ENCODE measurements at regions not wholly inside any gene's neighbourhood (a gene's known extent, or its start where the extent isn't known, plus 50 kb on each side); places are given as distances from the start of the nearest gene placed in this dataset.

- Histone ChIP-seq H3K14ac (ENCODE audit: low read length) (no peak overlapping the region), H2AFZ (ENCODE audit: insufficient read depth, low read length, poor library complexity) (no peak overlapping the region), H4K12ac (ENCODE audit: low read depth, low read length) (no peak overlapping the region), H3K4me1 (ENCODE audit: control insufficient read depth in 1 of 2, insufficient read depth in 2 of 2, low read length in 2 of 2) (peaks cover 0 to 2% of the 10 kb centered on the region in 2 experiments), H3K4ac (ENCODE audit: low read depth, low read length) (no peak overlapping the region), H3K79me1 (ENCODE audit: low read length) (peaks cover 11% of the 10 kb centered on the region), H2AK5ac (ENCODE audit: low read length) (no peak overlapping the region), H3K79me2 (ENCODE audit: control insufficient read depth, insufficient read depth, low read length, poor library complexity) (no peaks in the 10 kb centered on the region), H3K4me2 (ENCODE audit: low read length) (no peak overlapping the region), H2BK12ac (ENCODE audit: low read length) (no peak overlapping the region), H3K18ac (ENCODE audit: low read length) (no peak overlapping the region), H3K9ac (ENCODE audit: low read length) (no peak overlapping the region), H4K8ac (ENCODE audit: low read depth, low read length) (no peak overlapping the region), H2BK120ac (ENCODE audit: insufficient read depth, low read length, poor library complexity) (no peak overlapping the region), H3K23ac (ENCODE audit: low read length) (no peak overlapping the region), H3K9me3 (ENCODE audit: insufficient read depth, low read depth, low read length) (no peaks in the 10 kb centered on the region), H3K36me3 (ENCODE audit: control insufficient read depth in 1 of 2, insufficient read depth in 2 of 2, low read length in 2 of 2) (no peaks in the 10 kb centered on the region), H4K91ac (ENCODE audit: low read depth, low read length) (no peak overlapping the region), H3K27ac (ENCODE audit: low read depth, low read length) (no peak overlapping the region), H3K27me3 (ENCODE audit: insufficient read depth, low read length) (no peaks in the 10 kb centered on the region), H3K4me3 (ENCODE audit: low read depth, low read length) (no peak overlapping the region), H2BK5ac (ENCODE audit: low read depth, low read length, poor library complexity) (no peak overlapping the region)
- DNase-seq: no peak
Observed at GRCh38 chr4:56750231-56750630, 69.1 kb upstream of the HOPX start.

DNA sequence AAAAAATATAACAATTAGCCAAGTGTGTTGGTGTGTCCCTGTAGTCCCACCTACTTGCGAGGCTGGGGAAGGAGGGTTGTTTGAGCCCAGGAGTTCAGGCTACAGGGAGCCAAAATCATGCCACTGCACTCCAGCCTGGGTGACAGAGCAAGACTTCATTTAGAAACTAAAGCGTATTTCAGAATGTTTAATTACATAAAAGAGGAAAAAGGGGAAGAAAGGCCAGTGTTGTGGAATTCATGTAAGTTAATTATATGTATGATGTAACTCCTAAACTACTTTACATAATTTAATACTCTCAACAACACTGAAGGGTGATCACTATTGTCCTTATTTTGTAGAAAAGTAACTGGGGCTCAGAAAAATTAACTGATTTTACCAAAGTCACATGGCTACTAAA is 67.2 kb upstream of the HOPX start:
- no peak overlapping the region for H3K9ac ChIP-seq (ENCODE audit: low read length)
- no peak overlapping the region for H3K27ac ChIP-seq (ENCODE audit: low read depth, low read length)
- H2AK5ac ChIP-seq (ENCODE audit: low read length): no peak overlapping the region
- H2BK12ac ChIP-seq (ENCODE audit: low read length): peak overlapping the region; percentile 70
- no peaks in the 10 kb centered on the region for H3K27me3 ChIP-seq (ENCODE audit: insufficient read depth, low read length)
- no peak overlapping the region for H3K4me2 ChIP-seq (ENCODE audit: low read length)
- H4K91ac ChIP-seq (ENCODE audit: low read depth, low read length): no peak overlapping the region
- no peak overlapping the region for H3K18ac ChIP-seq (ENCODE audit: low read length)
- no peak for DNase-seq
- no peak overlapping the region for H3K4me3 ChIP-seq (ENCODE audit: low read depth, low read length)
- no CpG with 5 or more reads among the region's 2 CpGs for WGBS (ENCODE audit: extremely low coverage, insufficient coverage, insufficient read length)
- peaks cover 11% of the 10 kb centered on the region for H3K79me1 ChIP-seq (ENCODE audit: low read length)
- H4K8ac ChIP-seq (ENCODE audit: low read depth, low read length): no peak overlapping the region
- H2BK5ac ChIP-seq (ENCODE audit: low read depth, low read length, poor library complexity): no peak overlapping the region
- no peaks in the 10 kb centered on the region for H3K9me3 ChIP-seq (ENCODE audit: insufficient read depth, low read depth, low read length)
- no peak overlapping the region for H2AFZ ChIP-seq (ENCODE audit: insufficient read depth, low read length, poor library complexity)
- peak overlapping the region; percentile 58 for H2BK120ac ChIP-seq (ENCODE audit: insufficient read depth, low read length, poor library complexity)
- no peaks in the 10 kb centered on the region for H3K79me2 ChIP-seq (ENCODE audit: control insufficient read depth, insufficient read depth, low read length, poor library complexity)
- no peaks in the 10 kb centered on the region for H3K36me3 ChIP-seq (ENCODE audit: control insufficient read depth in 1 of 2, insufficient read depth in 2 of 2, low read length in 2 of 2)
- no peak overlapping the region for H3K4ac ChIP-seq (ENCODE audit: low read depth, low read length)
- no peak overlapping the region for H4K12ac ChIP-seq (ENCODE audit: low read depth, low read length)
- peaks cover 2 to 4% of the 10 kb centered on the region in 2 experiments for H3K4me1 ChIP-seq (ENCODE audit: control insufficient read depth in 1 of 2, insufficient read depth in 2 of 2, low read length in 2 of 2)
- no peak overlapping the region for H3K14ac ChIP-seq (ENCODE audit: low read length)
- H3K23ac ChIP-seq (ENCODE audit: low read length): no peak overlapping the region

DNA sequence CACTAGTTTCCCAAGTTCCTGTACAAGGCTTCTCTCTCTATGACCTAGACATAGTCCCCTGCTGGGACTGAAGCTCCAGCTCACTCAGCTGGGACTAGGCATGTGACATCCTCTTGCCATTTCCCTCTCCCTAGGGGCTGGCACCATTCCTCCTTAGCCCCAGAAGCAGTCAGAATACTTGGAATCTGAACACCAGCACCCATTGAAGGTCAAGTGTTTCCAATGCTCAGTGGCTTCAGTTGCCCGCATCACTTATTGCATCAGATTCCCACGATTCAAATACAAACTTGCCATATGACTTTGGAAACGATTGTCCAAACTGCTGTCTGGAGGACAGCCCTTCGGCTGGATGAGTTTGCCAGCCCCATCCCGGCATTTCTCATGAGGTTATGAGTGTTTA is 65.5 kb upstream of the HOPX start:
- Histone ChIP-seq H2BK5ac (ENCODE audit: low read depth, low read length, poor library complexity) (no peak overlapping the region), H3K36me3 (ENCODE audit: control insufficient read depth in 1 of 2, insufficient read depth in 2 of 2, low read length in 2 of 2) (no peaks in the 10 kb centered on the region), H3K4me1 (ENCODE audit: control insufficient read depth in 1 of 2, insufficient read depth in 2 of 2, low read length in 2 of 2) (peaks cover 2 to 7% of the 10 kb centered on the region in 2 experiments), H2AFZ (ENCODE audit: insufficient read depth, low read length, poor library complexity) (no peak overlapping the region), H3K18ac (ENCODE audit: low read length) (no peak overlapping the region), H3K4me3 (ENCODE audit: low read depth, low read length) (no peak overlapping the region), H3K23ac (ENCODE audit: low read length) (no peak overlapping the region), H4K91ac (ENCODE audit: low read depth, low read length) (peak overlapping the region; percentile 9), H3K4me2 (ENCODE audit: low read length) (no peak overlapping the region), H3K27me3 (ENCODE audit: insufficient read depth, low read length) (no peaks in the 10 kb centered on the region), H3K4ac (ENCODE audit: low read depth, low read length) (no peak overlapping the region), H3K9ac (ENCODE audit: low read length) (no peak overlapping the region), H3K27ac (ENCODE audit: low read depth, low read length) (no peak overlapping the region), H2BK120ac (ENCODE audit: insufficient read depth, low read length, poor library complexity) (no peak overlapping the region), H4K12ac (ENCODE audit: low read depth, low read length) (no peak overlapping the region), H2AK5ac (ENCODE audit: low read length) (no peak overlapping the region), H4K8ac (ENCODE audit: low read depth, low read length) (no peak overlapping the region), H3K79me2 (ENCODE audit: control insufficient read depth, insufficient read depth, low read length, poor library complexity) (no peaks in the 10 kb centered on the region), H3K79me1 (ENCODE audit: low read length) (peaks cover 9% of the 10 kb centered on the region), H3K9me3 (ENCODE audit: insufficient read depth, low read depth, low read length) (no peaks in the 10 kb centered on the region), H2BK12ac (ENCODE audit: low read length) (peak overlapping the region; percentile 81), H3K14ac (ENCODE audit: low read length) (no peak overlapping the region)
- peak in 1 of 2 donors; percentile 50 for DNase-seq
- WGBS (ENCODE audit: extremely low coverage, insufficient coverage, insufficient read length): no CpG with 5 or more reads among the region's 5 CpGs

- no peaks in the 10 kb centered on the region for H3K79me2 ChIP-seq (ENCODE audit: control insufficient read depth, insufficient read depth, low read length, poor library complexity)
- no peak overlapping the region for H2AFZ ChIP-seq (ENCODE audit: insufficient read depth, low read length, poor library complexity)
- H2BK120ac ChIP-seq (ENCODE audit: insufficient read depth, low read length, poor library complexity): no peak overlapping the region
- H3K9me3 ChIP-seq (ENCODE audit: insufficient read depth, low read depth, low read length): no peaks in the 10 kb centered on the region
- H3K18ac ChIP-seq (ENCODE audit: low read length): no peak overlapping the region
- peaks cover 2 to 7% of the 10 kb centered on the region in 2 experiments for H3K4me1 ChIP-seq (ENCODE audit: control insufficient read depth in 1 of 2, insufficient read depth in 2 of 2, low read length in 2 of 2)
- no CpG with 5 or more reads among the region's 2 CpGs for WGBS (ENCODE audit: extremely low coverage, insufficient coverage, insufficient read length)
- no peak overlapping the region for H2BK12ac ChIP-seq (ENCODE audit: low read length)
- H4K91ac ChIP-seq (ENCODE audit: low read depth, low read length): peak overlapping the region; percentile 78
- no peak overlapping the region for H3K27ac ChIP-seq (ENCODE audit: low read depth, low read length)
- H3K4me3 ChIP-seq (ENCODE audit: low read depth, low read length): no peak overlapping the region
- H3K27me3 ChIP-seq (ENCODE audit: insufficient read depth, low read length): no peaks in the 10 kb centered on the region
- no peak overlapping the region for H3K23ac ChIP-seq (ENCODE audit: low read length)
- no peak overlapping the region for H2AK5ac ChIP-seq (ENCODE audit: low read length)
- no peaks in the 10 kb centered on the region for H3K36me3 ChIP-seq (ENCODE audit: control insufficient read depth in 1 of 2, insufficient read depth in 2 of 2, low read length in 2 of 2)
- H3K9ac ChIP-seq (ENCODE audit: low read length): no peak overlapping the region
- DNase-seq: no peak
- no peak overlapping the region for H2BK5ac ChIP-seq (ENCODE audit: low read depth, low read length, poor library complexity)
- peaks cover 9% of the 10 kb centered on the region for H3K79me1 ChIP-seq (ENCODE audit: low read length)
- no peak overlapping the region for H4K12ac ChIP-seq (ENCODE audit: low read depth, low read length)
- H4K8ac ChIP-seq (ENCODE audit: low read depth, low read length): no peak overlapping the region
- no peak overlapping the region for H3K4me2 ChIP-seq (ENCODE audit: low read length)
- no peak overlapping the region for H3K4ac ChIP-seq (ENCODE audit: low read depth, low read length)
- H3K14ac ChIP-seq (ENCODE audit: low read length): no peak overlapping the region
Observed at GRCh38 chr4:56745042-56745441, 63.9 kb upstream of the HOPX start.

Measured in trophoblast cell (in vitro differentiated cells and primary cell).